Left lobe of liver (tissue), 2 donors: ENCODE measurements at regions not wholly inside any gene's neighbourhood (a gene's known extent, or its start where the extent isn't known, plus 50 kb on each side); places are given as distances from the start of the nearest gene placed in this dataset.
A peak's percentile ranks its signal among the peaks of the same experiment; 100 is the strongest.
"Not testable (repeated sequence)": the region's sequence is repeated elsewhere in the genome, so short reads cannot be mapped to it uniquely, and the experiment has no call there.

Experiments
- ATAC-seq: fragments of 200-7000 bp; cut with Tn5 transposase; one replicate; pipeline ENCODE4 v1.9.1; 2020; ENCODE audit warnings: mild to moderate bottlenecking, moderate library complexity
- DNase-seq: peaks from one replicate; pipeline ENCODE4 v3.0.0-alpha.2; 2020; ENCODE audit warnings: low spot score
- donor health status: DM: no; HTN: no; CAD: no; lungs with moderate emphysema.
- donor health status: DM: no; HTN: yes; CAD: no.

GRCh38 chr7:57638666-57639065 lies 188.7 kb downstream of the ZNF716 start:
- DNase-seq: peak; percentile 26
- ATAC-seq: no peak

- ATAC-seq: no peak
- no peak for DNase-seq
These were observed 191.6 kb downstream of the ZNF716 start for GRCh38 chr7:57641521-57642067.

DNA sequence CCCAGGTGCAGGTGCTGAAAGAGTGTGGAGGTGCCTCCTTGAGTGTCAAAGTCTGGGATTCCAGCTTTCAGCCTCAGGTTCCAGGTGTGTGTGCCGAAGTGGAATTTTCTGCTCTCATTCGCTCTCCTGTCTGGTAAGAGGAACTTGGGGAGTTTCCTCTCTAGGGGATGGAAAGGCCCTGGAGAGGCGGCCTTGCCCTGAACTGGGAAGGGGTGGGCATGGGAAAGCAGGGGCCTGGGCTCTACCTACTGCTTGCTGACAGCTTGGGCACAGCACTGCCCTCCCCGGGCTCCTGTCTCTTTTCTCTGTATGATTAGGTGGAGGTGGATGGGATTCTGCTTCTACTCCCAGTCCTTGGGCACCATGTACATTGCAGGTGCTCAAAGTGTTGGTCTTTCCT lies 192.8 kb downstream of the ZNF716 start:
- ATAC-seq (no peak), DNase-seq (no peak)

GRCh38 chr7:57646219-57646900 lies 196.4 kb downstream of the ZNF716 start:
- ATAC-seq (no peak), DNase-seq (no peak)

DNA sequence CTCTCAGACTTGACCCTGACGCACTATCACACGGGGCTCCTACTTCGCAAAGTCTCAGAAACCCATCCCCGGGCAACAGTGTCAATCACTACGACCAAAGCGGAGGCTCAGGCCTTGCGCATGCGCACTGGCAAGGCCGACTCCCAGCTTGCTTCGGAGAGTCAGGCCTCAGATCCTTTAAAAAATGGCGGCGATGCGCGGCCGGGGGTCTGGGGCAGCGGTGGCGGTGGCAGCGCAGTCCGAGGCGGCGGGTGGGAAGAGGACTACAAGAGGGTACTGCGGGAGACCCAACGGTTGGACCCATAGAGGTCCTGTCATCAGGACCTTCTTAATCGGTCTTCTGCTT lies 196.9 kb downstream of the ZNF716 start:
- ATAC-seq (no peak), DNase-seq (no peak)

GRCh38 chr7:57650401-57650800 lies 200.4 kb downstream of the ZNF716 start:
- not testable (repeated sequence) for ATAC-seq

DNA sequence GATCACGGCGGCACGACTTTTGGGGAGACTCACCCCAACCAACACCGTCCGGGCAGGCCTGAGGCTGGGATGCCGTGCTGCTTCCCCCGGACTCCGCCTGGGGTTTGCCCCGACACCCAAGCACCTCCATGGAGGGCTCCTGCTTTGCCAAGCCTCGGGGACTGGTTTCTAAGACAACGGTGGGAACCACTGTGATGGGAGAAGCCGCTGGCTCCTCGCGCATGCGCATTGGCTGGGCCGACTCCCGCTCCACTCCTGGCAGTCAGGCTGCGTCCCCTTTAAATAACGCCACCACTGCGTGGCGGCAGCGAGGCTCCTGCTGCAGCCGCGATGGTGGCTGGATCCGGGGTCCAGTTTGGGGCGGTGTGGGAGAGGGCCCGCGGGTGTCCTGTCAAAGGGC lies 201.0 kb downstream of the ZNF716 start:
- ATAC-seq: no peak
- no peak for DNase-seq

More at GRCh38 chr7:57650401-57650800, 200.4 kb downstream of the ZNF716 start:
- DNase-seq: not testable (repeated sequence)

DNA sequence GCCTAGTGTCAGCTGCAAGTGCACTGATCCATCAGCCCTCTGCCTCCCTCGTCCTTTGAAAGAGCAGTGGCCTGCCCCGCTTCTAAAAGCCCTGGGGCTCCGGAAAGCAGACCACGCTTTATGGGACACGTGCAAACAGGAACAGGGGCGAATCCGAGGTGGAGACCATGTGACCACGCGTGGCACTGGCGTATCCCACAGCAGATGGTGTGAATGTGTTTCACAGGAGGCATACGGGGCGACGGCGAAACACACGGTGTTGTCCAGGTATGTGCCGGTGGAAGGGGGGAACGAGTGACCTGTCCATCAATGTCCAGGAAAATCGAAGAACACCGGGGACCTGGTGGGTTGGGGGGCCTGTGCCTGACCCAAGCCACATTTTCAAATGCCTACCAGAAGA lies 201.6 kb downstream of the ZNF716 start:
- not testable (repeated sequence) for DNase-seq, ATAC-seq

DNA sequence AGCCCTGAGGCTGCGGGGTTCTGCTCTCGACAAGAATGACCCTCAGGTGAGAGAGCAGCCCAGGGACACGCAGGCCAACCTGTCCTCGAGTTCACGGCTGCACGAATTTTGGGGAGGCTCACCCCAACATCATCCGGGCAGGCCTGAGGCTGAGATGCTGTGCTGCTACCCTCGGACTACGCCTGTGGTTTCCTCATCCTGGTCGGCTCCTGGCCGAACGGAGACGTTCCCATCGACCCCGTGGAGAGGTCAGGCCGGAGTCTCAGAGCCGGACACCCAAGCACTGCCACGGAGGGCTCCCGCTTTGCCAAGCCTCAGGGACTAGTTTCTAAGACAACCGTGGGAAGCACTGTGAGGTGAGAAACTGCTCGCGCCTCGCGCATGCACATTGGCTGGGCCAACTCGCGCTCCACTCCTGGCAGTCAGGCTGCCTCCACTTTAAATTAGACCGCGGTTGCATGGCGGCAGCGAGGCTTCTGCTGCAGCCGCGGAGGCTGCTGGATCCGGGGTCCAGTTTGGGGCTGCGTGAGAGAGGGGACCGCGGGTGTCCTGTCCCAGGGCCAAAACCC lies 203.4 kb downstream of the ZNF716 start:
- ATAC-seq (no peak), DNase-seq (no peak)

- not testable (repeated sequence) for ATAC-seq, DNase-seq
These were observed 205.3 kb downstream of the ZNF716 start for GRCh38 chr7:57655156-57655871.

GRCh38 chr7:57659226-57659625 lies 209.2 kb downstream of the ZNF716 start:
- not testable (repeated sequence) for DNase-seq, ATAC-seq

- not testable (repeated sequence) for ATAC-seq, DNase-seq
These were observed 227.0 kb downstream of the ZNF716 start for GRCh38 chr7:57676928-57677327.

DNA sequence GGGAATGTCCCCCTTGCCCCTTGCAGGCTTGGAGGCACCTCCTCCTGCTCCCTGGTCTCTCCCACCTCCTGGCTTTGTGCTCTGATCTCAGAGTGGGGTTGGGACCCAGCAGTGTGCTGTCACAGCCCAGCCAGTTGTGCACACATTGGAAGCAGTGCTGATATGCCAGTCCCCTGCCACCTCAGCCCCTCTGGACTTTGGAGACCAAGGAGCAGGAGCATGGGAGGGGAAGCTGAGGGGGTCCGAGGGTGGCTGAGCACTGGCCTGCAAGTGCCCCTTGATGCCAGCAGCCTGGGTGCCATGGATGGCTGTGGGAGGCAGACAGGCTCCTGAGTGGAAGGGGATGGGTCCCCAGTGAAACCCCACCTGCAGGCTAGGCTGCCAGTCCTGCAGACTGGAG lies 235.4 kb downstream of the ZNF716 start:
- DNase-seq (no peak), ATAC-seq (no peak)
